SU-DHL-6 (cell line): ENCODE measurements at regions not wholly inside any gene's neighbourhood (a gene's known extent, or its start where the extent isn't known, plus 50 kb on each side); places are given as distances from the start of the nearest gene placed in this dataset.

Experiments used
- CTCF ChIP-seq: fragments of 200-600 bp; sonication (generic); IDR thresholded peaks from one replicate; pipeline ENCODE4 v1.5.1; 2017; ENCODE audit warnings: antibody characterized with exemption, mild to moderate bottlenecking, low read length, moderate library complexity; ENCODE audit not compliant: insufficient read depth, poor library complexity, severe bottlenecking
- EZH2phosphoT487 ChIP-seq: fragments of 200-600 bp; sonication (generic), shearing (Covaris generic); conservative IDR thresholded peaks from 2 replicates; pipeline ENCODE4 v1.6.1; 2018; ENCODE audit warnings: mild to moderate bottlenecking, antibody characterized with exemption, low read length, moderate library complexity, mixed read lengths

- TF ChIP-seq CTCF (no peak), EZH2phosphoT487 (no peak)
Observed at GRCh38 chr5:28954074-28954473, 1915.7 kb upstream of the CDH9 start.
